ENCODE measurements at regions not wholly inside any gene's neighbourhood (a gene's known extent, or its start where the extent isn't known, plus 50 kb on each side); places are given as distances from the start of the nearest gene placed in this dataset.

- no peak for TF ChIP-seq EZH2 (IDR thresholded peaks at IDR 0.05; ENCODE audit: insufficient read depth, poor library complexity, severe bottlenecking)
- TF ChIP-seq EZH2phosphoT487 (IDR thresholded peaks at IDR 0.05; ENCODE audit: insufficient read depth, low read depth) = no peak
Measured at GRCh38 chr12:88388566-88389540, 191.4 kb downstream of the KITLG start.

Data from GM23248 (cell line).